SU-DHL-6 (cell line): ENCODE measurements at regions not wholly inside any gene's neighbourhood (a gene's known extent, or its start where the extent isn't known, plus 50 kb on each side); places are given as distances from the start of the nearest gene placed in this dataset.

Experiments used
- H2AFZ ChIP-seq: fragments of 200-600 bp; sonication (generic); 2 replicates; pipeline ENCODE4 v1.6.1; 2014; ENCODE audit warnings: low read depth, mild to moderate bottlenecking, moderate library complexity, mixed read lengths, antibody characterized with exemption, low read length; ENCODE audit not compliant: severe bottlenecking
- H3F3A ChIP-seq: fragments of 200-600 bp; shearing (Covaris generic); 2 replicates; pipeline ENCODE4 v1.6.0; 2016; ENCODE audit warnings: antibody characterized with exemption, mild to moderate bottlenecking; ENCODE audit not compliant: insufficient read depth
- H3K27ac ChIP-seq: fragments of 200-600 bp; sonication (generic); 2 replicates; pipeline ENCODE4 v1.5.1; 2016; ENCODE audit warnings: low read depth, mild to moderate bottlenecking, low read length, moderate library complexity, mixed read lengths
- H3K27me3 ChIP-seq: fragments of 200-600 bp; sonication (generic), shearing (Covaris generic); 2 replicates; pipeline ENCODE4 v1.6.0; 2014; ENCODE audit warnings: mild to moderate bottlenecking, low read length
- H3K36me3 ChIP-seq: fragments of 200-600 bp; sonication (generic); 2 replicates; pipeline ENCODE4 v1.6.1; 2014; ENCODE audit warnings: mild to moderate bottlenecking, low read length, mixed read lengths
- H3K4me2 ChIP-seq: fragments of 300-600, 200-600 bp; shearing (Covaris generic), sonication (generic); 2 replicates; pipeline ENCODE4 v1.6.0; 2014; ENCODE audit warnings: low read length, low read depth, mild to moderate bottlenecking; ENCODE audit not compliant: poor library complexity, severe bottlenecking
- H3K4me3 ChIP-seq: fragments of 200-600 bp; sonication (generic); 2 replicates; pipeline ENCODE4 v1.5.1; 2014; ENCODE audit warnings: antibody characterized with exemption, low read length, mild to moderate bottlenecking, mixed read lengths; ENCODE audit not compliant: insufficient read depth, poor library complexity, severe bottlenecking
- H3K79me2 ChIP-seq: fragments of 200-600 bp; sonication (generic); 2 replicates; pipeline ENCODE4 v1.6.1; 2014; ENCODE audit warnings: mild to moderate bottlenecking, low read length, moderate library complexity; ENCODE audit not compliant: insufficient read depth
- H3K9ac ChIP-seq: fragments of 200-600 bp; sonication (generic); 2 replicates; pipeline ENCODE4 v1.7.0; 2014; ENCODE audit warnings: mild to moderate bottlenecking, low read length
- H3K9me2 ChIP-seq: fragments of 200-600 bp; sonication (generic); replicated peaks from 2 replicates; pipeline ENCODE4 v1.6.1; 2014; ENCODE audit warnings: low read length; ENCODE audit not compliant: insufficient read depth
- H3K9me3 ChIP-seq: fragments of 200-600 bp; sonication (generic); 2 replicates; pipeline ENCODE4 v1.6.1; 2014; ENCODE audit warnings: low read length, mixed read lengths; ENCODE audit not compliant: insufficient read depth
- H4K20me1 ChIP-seq: fragments of 200-600 bp; sonication (generic); 2 replicates; pipeline ENCODE4 v1.6.1; 2014; ENCODE audit warnings: low read depth, mild to moderate bottlenecking, antibody characterized with exemption, low read length, moderate library complexity, mixed read lengths
- CTCF ChIP-seq: fragments of 200-600 bp; sonication (generic); IDR thresholded peaks from one replicate; pipeline ENCODE4 v1.5.1; 2017; ENCODE audit warnings: antibody characterized with exemption, mild to moderate bottlenecking, low read length, moderate library complexity; ENCODE audit not compliant: insufficient read depth, poor library complexity, severe bottlenecking
- EZH2phosphoT487 ChIP-seq: fragments of 200-600 bp; sonication (generic), shearing (Covaris generic); conservative IDR thresholded peaks from 2 replicates; pipeline ENCODE4 v1.6.1; 2018; ENCODE audit warnings: mild to moderate bottlenecking, antibody characterized with exemption, low read length, moderate library complexity, mixed read lengths

GRCh38 chr2:160613466-160614153, 120.0 kb upstream of the RBMS1 start:
- no peaks in the 10 kb centered on the region for H3K27me3 ChIP-seq
- no peak overlapping the region for H3K27ac ChIP-seq
- H3K4me2 ChIP-seq, result no peak overlapping the region
- no peak overlapping the region for H3K9ac ChIP-seq
- no peaks in the 10 kb centered on the region for H3K79me2 ChIP-seq
- H3K4me3 ChIP-seq, result no peak overlapping the region
- no peaks in the 10 kb centered on the region for H3F3A ChIP-seq
- H3K9me2 ChIP-seq, result no peaks in the 10 kb centered on the region
- H3K36me3 ChIP-seq, result no peaks in the 10 kb centered on the region
- H2AFZ ChIP-seq, result no peak overlapping the region
- no peaks in the 10 kb centered on the region for H3K9me3 ChIP-seq
- no peaks in the 10 kb centered on the region for H4K20me1 ChIP-seq
- TF ChIP-seq EZH2phosphoT487, result no peak
- no peak for TF ChIP-seq CTCF

- TF ChIP-seq EZH2phosphoT487, result no peak
- TF ChIP-seq CTCF, result no peak
- Histone ChIP-seq H3K9ac (no peak overlapping the region), H3F3A (no peaks in the 10 kb centered on the region), H3K27ac (no peak overlapping the region), H3K4me3 (no peak overlapping the region), H3K79me2 (no peaks in the 10 kb centered on the region), H3K27me3 (no peaks in the 10 kb centered on the region), H3K9me3 (no peaks in the 10 kb centered on the region), H3K9me2 (no peaks in the 10 kb centered on the region), H3K4me2 (no peak overlapping the region), H3K36me3 (no peaks in the 10 kb centered on the region), H2AFZ (no peak overlapping the region), H4K20me1 (no peaks in the 10 kb centered on the region)
These were observed 120.8 kb upstream of the RBMS1 start for GRCh38 chr2:160614391-160614790.

- Histone ChIP-seq H4K20me1 (no peaks in the 10 kb centered on the region), H3K36me3 (no peaks in the 10 kb centered on the region), H3K4me3 (no peak overlapping the region), H2AFZ (no peak overlapping the region), H3K9ac (no peak overlapping the region), H3K27ac (no peak overlapping the region), H3K27me3 (no peaks in the 10 kb centered on the region), H3K9me2 (no peaks in the 10 kb centered on the region), H3K79me2 (no peaks in the 10 kb centered on the region), H3K4me2 (no peak overlapping the region), H3K9me3 (no peaks in the 10 kb centered on the region), H3F3A (no peaks in the 10 kb centered on the region)
- TF ChIP-seq CTCF (no peak), EZH2phosphoT487 (no peak)
These were observed 122.1 kb upstream of the RBMS1 start for GRCh38 chr2:160615706-160616105.
